Activated CD4-positive, CD25-positive, alpha-beta regulatory T cell treated with anti-CD3 and anti-CD28 coated beads, Interleukin-2, amount 50 U/mL, for 24 hours (primary cell): ENCODE measurements at regions not wholly inside any gene's neighbourhood (a gene's known extent, or its start where the extent isn't known, plus 50 kb on each side); places are given as distances from the start of the nearest gene placed in this dataset.

Source experiments
- ATAC-seq, 2 donors: fragments of 150-1000 bp; cut with Tn5 transposase; one replicate each; pipeline ENCODE4 v1.10.0; 2021; ENCODE audit warnings: mild to moderate bottlenecking in 1 of 2, moderate library complexity in 1 of 2

DNA sequence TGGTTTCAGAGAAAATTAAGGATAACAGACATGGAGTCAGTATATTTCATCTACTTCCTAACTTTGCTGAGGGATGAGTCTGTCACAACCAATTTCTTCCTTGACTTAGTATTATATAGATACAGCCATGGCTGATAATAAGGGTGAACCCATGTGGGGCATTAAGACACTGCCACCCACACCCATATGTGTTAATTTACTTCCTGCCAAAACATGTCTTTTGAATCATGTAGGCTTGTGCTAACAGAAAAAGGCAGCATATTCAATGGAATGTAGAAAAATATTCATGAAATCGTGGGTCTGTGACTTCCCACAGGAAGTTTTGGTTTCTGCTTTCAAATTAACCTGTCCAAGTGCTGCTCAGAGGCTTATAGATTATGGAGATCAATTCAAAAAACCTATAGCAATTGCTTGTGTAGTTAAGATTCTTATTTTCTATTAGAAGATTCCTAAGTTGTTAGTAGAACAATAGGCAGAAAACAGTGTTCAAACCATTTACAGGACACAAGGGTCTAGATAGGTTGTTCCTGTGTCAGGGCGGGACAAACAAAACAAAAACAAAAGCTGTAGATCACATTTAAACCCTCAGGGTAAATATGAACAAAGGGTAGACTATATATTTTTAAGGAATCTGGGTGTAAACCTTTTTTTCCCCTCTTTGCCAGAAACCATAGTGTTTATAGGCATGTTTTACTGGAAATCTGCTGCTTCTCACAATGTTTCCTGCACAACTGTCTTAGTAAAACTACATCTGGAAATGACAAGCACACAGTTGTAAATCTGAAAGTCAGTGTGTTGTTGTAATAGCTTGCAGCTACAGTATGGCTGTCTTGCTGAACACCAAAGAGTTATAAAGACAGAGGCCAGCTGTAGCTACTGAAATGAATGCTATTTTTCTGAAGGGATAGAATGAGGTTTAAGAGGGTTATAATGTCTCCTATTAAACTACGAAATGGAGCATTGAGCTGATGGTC is 691.2 kb downstream of the EPHA4 start:
- ATAC-seq = no peak

DNA sequence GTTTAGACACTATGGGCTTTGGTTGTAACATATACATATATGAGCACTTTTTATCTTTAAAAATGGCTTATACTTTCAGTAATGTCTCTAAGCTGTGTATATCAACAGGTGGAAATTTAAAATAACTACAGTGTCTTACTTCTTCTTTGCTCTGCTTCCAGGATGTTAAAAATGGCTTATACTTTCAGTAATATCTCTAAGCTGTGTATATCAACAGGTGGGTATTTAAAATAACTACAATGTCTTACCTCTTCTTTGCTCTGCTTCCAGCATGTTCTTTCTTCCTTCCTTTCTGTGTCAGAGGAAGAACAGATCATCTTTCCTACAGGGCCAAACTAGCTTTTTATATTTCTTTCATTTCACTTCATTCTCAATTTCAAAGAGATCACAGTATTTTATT is 689.6 kb downstream of the EPHA4 start:
- no peak for ATAC-seq

DNA sequence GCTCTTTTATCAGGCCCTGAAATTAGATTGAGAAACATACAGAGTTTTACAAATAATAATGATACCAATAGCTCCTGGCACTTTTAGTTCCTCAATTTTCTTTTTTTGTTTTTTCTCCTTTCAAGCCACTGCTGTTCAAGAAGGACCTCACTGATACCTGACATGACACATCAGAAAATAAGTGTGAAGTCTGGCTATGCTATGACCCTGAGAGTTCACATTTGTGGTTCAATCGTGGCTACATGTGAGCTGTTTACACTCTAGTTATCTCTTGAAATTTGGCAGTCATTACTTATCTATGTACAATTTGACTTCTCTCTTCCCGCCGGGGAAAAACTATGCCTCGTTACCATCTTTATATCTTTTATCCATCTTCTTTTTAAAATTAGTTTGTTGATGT is 686.5 kb downstream of the EPHA4 start:
- ATAC-seq = no peak

DNA sequence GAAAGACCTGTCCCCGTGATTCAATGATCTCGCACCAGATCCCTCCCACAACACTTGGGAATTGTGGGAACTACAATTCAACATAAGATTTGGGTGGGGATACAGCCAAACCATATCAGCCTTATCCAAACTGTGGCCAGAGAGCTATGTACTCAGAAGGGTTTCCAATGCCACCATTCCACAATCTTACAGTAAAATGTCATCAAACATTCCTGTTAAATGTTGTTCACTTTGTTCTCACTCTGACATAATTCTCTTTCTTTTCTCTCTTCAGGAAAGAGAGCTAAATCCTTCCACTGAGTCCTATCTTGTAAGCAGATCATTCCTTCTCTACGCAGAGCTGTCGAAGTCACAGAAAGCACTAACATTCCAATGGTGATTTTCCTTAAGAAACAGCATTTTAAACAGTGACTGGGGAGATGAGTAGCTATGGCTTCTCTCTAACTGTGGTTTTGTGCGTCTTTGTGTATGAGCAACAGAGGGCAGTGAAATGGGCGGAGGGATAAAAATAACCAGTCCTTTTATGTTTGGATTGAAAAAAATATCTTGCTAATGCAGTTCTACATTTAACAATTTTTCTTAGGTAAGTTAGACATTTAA is 684.7 kb downstream of the EPHA4 start:
- no peak for ATAC-seq

DNA sequence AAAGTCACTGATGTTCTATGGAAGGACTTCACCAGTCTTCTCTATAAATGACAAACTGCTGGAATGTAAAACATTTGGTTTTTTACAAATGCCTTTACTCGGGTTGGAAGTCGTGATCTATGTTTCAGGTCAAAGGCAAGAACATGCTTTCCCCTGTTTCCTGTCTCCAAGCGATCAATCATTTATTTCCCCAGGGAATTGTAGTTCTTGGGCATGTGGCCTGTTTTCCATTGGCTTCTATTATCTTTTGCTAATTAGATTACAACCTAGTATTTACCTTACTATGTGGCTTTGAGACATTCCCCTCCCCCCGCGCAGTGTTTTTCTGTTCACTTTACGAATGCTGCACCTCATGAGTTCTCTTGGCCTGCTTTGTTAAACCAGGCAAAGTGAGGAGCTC is 684.2 kb downstream of the EPHA4 start:
- ATAC-seq = no peak

DNA sequence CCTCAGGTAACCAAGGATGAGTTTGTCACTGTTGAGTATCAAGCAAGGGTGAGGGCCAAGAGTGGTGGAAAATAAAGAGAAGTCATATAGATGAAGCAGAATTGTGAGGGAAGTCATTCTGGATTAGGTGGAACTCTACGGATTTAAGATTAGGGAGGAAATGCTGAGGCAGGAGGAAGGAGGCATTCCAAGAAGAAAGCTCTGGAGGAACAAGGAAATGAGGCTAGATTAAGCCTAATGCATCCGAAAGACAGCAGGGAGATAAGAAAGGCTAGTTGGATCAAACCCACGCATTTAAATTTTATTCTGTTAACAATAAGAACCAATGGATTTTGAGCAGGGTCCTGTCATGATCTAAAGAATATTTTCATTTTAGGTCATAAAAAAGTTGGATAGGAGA is 681.2 kb downstream of the EPHA4 start:
- no peak for ATAC-seq

DNA sequence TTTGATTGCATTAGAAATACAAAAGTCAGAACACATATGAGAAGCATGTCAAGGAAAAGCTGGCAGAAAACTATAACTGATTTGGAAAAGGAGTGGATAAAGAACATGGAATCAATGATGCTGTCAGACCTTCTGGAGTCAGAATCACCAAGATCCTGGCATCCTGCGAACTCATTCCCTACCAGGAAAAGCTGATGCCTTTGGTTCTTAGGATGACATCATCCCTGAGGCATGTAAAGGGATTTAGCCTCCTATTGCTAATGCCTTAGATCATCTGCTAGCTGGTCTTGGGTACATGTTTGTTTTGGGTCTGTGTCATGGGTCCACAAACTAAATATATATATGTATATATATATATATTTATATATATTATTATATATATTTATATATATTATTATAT is 680.7 kb downstream of the EPHA4 start:
- no peak for ATAC-seq

DNA sequence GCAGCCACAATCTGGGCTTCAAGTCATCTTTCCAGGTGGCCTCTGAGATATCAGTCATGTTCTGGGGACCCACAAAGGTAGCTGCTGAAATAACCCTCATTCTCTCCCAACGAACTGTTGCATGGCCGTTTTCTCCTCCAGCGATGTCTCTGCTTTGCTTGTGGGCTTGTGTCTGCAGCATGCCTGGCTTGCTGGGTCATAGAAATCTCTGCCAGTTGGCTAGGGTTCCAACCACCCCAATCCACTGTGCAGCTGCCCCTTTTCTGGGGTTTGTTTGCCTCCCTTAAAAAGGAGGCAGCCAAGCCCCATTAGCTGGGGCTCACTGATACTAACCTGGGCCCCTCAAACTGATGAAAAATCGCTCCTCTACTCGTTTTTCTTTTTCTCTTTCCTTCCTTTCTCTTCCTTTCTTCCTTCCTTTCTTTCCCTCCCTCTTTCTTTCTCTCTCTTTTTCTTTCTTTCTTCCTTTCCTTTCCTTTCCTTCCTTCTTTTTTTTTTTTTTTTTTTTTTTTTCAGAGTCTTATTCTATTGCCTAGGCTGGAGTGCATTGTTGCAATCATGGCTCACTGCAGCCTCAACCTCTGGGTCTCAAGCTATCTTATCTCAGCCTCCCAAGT is 680.0 kb downstream of the EPHA4 start:
- no peak for ATAC-seq

DNA sequence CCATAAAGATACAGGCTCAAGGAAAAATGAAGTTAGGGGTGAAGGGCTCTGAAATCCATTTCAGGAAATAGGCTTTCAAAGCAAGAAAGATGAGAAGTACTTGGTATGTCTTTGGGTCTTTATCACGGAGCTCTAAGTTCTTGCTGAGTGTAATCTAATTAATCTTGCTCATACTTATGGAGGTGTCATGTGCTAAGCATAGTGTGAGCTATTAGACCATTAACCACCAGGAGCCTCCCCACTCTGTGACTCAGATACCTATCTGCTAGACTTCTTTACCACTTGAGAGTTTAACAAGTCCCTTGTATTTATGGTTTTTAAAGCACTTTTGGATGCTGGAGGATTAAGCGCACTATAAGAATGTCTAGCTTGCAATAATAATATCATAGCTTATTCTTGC is 678.7 kb downstream of the EPHA4 start:
- ATAC-seq = no peak

DNA sequence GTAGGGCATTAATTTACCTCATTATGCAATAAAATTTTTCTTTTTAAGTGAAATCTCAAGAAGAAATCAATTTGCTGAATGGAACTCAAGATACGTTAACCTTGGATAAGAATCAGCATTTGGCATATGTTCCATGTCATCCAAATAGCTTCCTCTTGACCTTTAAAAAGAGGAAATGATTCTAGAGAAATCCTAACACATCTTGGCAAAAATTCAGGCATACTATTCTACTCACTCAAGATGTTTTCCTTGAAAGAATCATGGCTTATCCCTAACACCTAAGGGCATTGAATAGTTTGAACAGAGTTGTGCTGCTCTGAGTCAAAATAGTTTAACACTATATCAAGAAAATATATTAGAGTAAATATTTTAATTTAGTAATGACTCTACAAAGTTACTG is 678.0 kb downstream of the EPHA4 start:
- no peak for ATAC-seq

DNA sequence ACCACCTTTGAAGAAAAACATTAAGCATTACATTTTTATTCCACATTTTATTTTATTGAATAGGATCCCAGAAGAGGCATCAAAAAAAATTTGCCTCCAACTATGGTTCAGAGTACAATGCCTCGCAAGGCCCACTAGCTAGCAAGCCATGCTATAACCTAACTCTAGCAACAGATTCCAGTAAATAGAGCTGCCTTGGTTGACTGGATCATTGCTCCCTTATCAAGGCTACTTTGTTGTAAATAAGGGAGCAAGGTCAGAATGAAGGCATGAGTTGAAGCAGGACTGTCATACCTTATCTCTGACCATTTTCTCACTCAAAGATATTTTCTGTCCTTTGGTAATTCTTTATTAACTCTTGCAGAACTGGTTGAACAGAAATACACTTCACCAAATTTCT is 672.6 kb downstream of the EPHA4 start:
- ATAC-seq = no peak

DNA sequence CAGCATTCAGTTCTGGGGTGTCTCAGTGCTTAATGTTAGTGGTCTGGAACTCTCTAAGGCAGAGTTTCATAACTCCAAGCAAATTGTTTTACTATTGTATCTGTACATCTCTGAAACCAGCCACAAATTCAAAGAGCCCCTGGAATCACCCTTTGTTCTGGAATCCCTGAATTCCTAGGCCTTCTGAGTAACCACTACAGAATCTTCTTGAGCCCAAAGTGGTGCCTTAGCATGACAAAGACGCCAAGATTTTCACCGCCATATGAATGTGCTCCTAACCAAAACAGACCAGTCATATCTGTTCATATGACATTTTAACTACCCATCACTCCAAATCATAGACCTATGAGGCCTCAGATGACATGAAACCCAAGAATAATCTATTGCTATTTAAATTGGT is 668.1 kb downstream of the EPHA4 start:
- ATAC-seq = no peak

DNA sequence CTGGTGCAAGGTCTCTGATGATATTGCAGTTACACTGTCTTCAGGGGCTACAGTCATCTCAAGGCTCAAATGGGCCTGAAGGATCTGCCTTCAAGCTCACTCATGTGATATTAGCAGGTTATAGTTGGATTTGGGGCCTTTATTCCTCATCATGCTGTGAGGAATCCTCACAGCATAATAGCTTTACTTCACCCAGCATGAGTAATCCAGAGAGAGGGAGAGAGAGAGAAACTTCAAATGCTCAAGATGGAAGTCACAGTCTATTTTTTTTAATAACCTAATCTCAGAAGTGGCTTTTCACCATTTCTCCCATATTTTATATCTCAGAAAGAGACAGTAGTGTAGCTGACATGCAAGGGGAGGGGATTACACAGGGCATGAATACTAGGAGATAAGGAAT is 658.7 kb downstream of the EPHA4 start:
- ATAC-seq = no peak

DNA sequence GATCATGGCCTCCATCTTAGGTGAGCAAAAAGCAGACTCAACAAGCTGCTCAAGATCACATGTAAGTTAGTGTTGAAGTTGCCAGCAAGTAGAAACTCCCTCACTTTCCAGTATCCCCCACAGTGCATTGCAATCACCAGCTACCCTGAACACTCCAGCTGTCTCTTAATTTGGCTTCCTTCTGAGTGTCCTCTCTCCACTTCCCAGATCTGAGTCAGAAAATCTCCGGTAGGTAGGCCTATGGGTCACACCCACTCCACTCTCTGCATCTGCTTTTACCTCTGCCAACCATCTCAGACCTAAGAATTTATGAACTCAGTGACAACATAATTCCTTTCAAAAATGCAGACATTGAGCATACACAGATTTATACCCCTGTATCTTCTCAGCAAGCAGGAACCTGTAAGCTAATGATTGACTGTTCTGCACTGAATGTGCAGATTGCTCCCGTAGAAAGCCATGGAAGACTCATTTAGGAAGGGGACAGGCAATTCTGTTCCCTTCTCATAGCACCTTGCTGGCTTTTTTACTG is 656.9 kb downstream of the EPHA4 start:
- ATAC-seq = no peak

DNA sequence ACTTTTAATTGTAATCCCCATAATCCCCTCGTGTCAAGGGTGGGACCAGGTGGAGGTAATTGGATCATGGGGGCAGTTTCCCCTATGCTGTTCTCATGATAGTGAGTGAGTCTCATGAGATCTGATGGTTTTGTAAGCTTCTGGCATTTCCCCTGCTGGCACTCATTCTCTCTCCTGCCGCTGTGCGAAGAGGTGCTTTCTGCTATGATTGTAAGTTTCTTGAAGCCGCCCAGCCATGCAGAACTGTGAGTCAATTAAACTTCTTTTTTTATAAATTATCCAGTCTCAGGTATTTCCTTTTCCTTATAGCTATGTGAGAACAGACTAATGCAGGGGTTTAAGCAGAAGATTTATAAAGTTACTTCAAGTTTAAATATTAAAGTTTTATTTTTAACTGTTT is 655.2 kb downstream of the EPHA4 start:
- no peak for ATAC-seq

DNA sequence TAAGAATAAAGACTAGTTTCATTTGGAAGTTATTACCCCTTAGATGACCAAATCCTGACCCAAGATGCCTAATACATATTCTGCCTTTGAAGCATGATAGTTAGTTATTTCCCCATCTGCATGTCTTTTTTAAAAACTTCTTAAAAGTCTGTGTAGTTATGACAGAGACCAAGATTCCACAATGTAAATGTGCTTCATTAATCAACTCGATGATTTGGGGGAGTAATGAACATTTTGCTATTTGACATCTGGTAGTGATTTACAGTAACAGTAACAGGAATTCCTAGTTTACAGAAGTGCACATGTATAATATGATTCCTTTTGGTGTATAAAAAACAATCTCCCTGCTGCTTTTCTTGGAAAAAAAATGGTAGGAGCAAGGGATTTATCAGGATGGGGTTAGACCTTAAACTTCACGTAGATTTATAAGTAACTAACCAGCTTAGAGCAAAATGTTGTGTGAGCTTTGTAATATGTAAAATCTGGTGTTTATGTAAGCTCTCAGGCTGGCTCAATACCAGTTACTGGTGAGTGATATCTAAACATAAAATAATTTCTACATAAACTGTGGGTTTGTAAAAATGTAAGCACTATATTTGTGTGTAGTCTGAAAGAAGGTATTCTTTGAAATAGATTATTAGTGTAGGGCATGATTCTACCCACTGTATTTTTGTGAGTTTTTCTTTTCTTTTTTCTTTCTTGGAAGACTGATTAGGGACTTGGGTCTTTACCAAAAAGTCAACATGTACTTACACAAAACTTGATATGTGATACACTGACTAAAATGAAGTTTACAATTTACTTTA is 641.6 kb downstream of the EPHA4 start:
- ATAC-seq = no peak

DNA sequence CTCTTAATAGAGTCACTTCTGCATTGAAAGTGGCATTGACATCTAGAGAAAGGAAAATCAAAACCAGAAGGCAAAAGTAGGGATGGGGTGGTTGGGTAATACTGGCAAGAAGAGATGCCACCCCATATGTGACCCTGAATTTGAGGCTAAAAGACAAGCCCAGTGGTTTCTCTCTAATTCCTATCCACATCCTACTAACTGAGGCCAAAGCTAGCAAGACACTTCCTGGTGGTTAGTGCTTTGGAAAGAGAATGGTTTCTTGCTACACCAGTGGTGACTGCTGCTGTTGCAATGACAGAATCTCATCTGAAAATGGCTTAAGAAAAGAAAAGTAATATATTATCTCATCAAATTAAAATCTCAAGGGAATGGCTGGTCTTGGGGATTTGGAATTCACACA is 640.6 kb downstream of the EPHA4 start:
- ATAC-seq = no peak

DNA sequence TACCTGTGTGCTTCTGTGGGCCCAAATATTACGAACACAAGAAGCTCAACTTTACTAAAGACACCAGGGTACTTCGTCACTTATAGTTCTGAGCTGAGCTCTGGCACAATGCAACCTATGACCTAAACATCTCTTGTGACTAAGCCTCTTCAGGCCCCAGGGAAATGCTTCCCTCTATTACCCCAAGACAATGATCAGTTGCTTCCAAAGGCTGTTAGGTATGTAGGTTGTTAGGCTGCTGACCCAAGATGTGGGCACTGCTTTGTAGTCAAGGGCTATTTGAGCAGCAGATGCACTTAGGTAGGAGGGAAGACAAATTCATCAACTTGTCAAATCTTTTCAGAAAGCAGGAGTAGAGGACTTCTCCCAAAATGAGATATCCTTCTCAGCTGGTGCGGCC is 640.1 kb downstream of the EPHA4 start:
- ATAC-seq = no peak

DNA sequence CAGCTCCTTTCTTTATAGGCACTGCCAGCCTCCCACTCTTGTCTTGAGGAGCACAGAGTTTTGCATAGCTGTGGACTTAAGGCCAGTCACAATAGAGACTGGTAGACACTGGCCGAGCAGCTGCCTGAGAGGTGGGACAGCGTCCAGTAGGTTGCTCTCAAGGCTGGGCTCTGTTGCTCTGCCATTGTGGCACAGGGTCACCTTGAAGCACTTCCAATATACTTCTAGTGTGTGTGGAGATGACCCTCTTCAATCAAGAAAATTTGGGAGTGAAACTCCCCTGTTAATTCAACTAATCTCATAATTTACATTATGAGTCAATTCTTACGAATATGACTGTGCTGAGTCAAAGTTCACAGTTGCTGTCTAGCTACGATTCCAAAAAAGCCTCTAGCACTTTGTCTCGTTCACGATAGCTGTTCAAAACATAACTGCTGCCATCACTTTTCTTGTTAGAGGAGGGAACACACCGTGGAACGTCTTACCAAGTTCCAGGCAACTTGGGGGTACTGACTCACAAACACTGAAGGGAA is 636.2 kb downstream of the EPHA4 start:
- peak in 1 of 2 donors; percentile 70 for ATAC-seq

DNA sequence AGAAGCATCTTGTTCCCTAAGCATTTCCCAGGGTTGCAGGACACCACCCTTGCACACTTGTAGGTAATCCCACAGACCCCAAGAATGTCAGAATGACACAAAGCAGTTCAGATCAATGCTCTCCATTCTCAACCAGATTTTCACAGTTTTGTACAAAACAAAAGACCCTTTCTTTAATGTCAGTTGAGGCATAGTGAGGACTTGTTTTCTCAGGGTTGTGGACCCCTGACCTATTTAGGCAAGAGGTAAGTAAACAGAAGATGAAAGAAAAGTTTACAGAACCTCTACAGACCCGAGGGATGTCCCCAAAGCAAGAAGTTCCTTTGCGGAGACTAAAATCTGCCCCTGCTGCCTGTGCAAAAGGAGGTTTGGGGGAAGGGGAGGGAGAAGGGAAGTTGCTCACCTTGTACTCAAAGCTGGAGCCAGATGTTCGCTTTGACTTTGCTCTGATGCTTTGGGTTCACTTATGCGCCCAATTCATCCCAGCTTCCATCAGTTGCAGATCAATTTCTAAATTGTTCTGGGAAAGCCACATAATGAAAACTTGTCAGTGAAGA is 635.4 kb downstream of the EPHA4 start:
- ATAC-seq = no peak

DNA sequence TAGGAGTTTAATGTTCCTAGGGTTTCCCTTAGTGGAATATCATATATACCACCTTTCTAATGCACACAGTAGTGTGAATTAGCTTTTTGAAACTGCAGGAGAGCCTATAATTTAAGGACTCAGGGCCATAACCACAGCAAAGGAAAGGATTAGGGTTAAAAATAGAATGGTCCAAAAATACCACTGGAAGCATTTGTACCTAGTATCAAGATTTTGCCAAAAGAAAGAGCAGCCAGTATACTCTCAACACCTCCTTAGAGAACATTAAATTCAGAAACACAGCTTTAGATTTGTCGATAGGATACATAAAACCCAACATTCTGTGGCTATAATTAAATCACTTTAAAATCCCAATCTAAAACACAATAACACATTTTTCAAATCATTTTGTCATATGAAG is 634.9 kb downstream of the EPHA4 start:
- no peak for ATAC-seq

DNA sequence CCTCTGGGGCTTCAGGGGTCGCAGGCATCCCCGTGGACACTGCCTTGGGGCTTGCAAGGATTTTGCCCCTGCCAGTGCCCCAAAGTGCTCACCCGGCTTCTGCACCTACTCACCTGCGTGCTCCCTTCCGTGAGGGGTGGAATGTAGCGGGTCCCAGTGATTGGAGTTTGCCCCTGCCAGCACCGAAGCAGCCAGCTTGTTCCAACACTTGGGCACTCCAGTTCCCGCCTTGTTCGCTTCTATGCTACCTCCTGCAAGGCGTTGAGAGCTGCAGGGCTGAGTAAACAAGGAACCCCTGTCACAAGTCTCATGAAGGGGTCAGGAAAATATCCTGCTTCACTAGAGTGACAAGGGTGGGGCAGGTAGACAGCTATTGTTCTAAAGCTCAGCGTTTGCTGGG is 631.5 kb downstream of the EPHA4 start:
- no peak for ATAC-seq
